GM18861 (cell line): ENCODE measurements at regions not wholly inside any gene's neighbourhood (a gene's known extent, or its start where the extent isn't known, plus 50 kb on each side); places are given as distances from the start of the nearest gene placed in this dataset.

Source experiments
- ATAC-seq: cut with Tn5 transposase; IDR thresholded peaks from one replicate; pipeline ENCODE4 v1.9.1; 2021; ENCODE audit not compliant: unreplicated experiment

GRCh38 chr3:187992609-187993008 is 161.3 kb upstream of the LPP start:
- no peak for ATAC-seq

- ATAC-seq, result no peak
Observed at GRCh38 chr3:187994221-187995042, 159.5 kb upstream of the LPP start.

GRCh38 chr3:187995043-187995400 is 158.9 kb upstream of the LPP start:
- no peak for ATAC-seq

GRCh38 chr3:187995667-187996066 is 158.3 kb upstream of the LPP start:
- no peak for ATAC-seq

GRCh38 chr3:187996609-187997008 is 157.3 kb upstream of the LPP start:
- no peak for ATAC-seq

- ATAC-seq, result no peak
Observed at GRCh38 chr3:187997490-187997889, 156.5 kb upstream of the LPP start.

GRCh38 chr3:187997946-187998561 is 155.9 kb upstream of the LPP start:
- ATAC-seq, result no peak

GRCh38 chr3:187998611-187999010 is 155.3 kb upstream of the LPP start:
- no peak for ATAC-seq

GRCh38 chr3:187999821-188000220 is 154.1 kb upstream of the LPP start:
- no peak for ATAC-seq

GRCh38 chr3:188000361-188000861 is 153.5 kb upstream of the LPP start:
- no peak for ATAC-seq

GRCh38 chr3:188001093-188001492 is 152.9 kb upstream of the LPP start:
- ATAC-seq, result no peak

GRCh38 chr3:188001926-188002325 is 152.0 kb upstream of the LPP start:
- ATAC-seq, result no peak

- no peak for ATAC-seq
Observed at GRCh38 chr3:188002626-188003138, 151.3 kb upstream of the LPP start.

- no peak for ATAC-seq
Observed at GRCh38 chr3:188003188-188004171, 150.5 kb upstream of the LPP start.

GRCh38 chr3:188006726-188007393 is 147.1 kb upstream of the LPP start:
- ATAC-seq, result no peak

GRCh38 chr3:188007897-188008296 is 146.1 kb upstream of the LPP start:
- ATAC-seq, result no peak

- no peak for ATAC-seq
Observed at GRCh38 chr3:188008582-188009213, 145.3 kb upstream of the LPP start.

- no peak for ATAC-seq
Observed at GRCh38 chr3:188010478-188010877, 143.5 kb upstream of the LPP start.

GRCh38 chr3:188019727-188020126 is 134.2 kb upstream of the LPP start:
- no peak for ATAC-seq

- ATAC-seq, result no peak
Observed at GRCh38 chr3:188021041-188021440, 132.9 kb upstream of the LPP start.
